Neural cell (in vitro differentiated cells): ENCODE measurements at regions not wholly inside any gene's neighbourhood (a gene's known extent, or its start where the extent isn't known, plus 50 kb on each side); places are given as distances from the start of the nearest gene placed in this dataset.

Source experiments
- H2AFZ ChIP-seq: fragments of 200-600, 300-800 bp; sonication (generic), shearing (Covaris generic); 2 replicates; pipeline ENCODE4 v1.6.0; 2014; ENCODE audit warnings: low read depth, mild to moderate bottlenecking, antibody characterized with exemption, low read length, moderate library complexity
- H3F3A ChIP-seq: fragments of 200-600 bp; shearing (Covaris generic); 2 replicates; pipeline ENCODE4 v1.6.1; 2016; ENCODE audit warnings: mild to moderate bottlenecking, moderate library complexity, mixed read lengths, antibody characterized with exemption, low read length; ENCODE audit not compliant: insufficient read depth, poor library complexity, severe bottlenecking
- H3K27ac ChIP-seq: fragments of 200-600, 300-800 bp; sonication (generic), shearing (Covaris generic); 2 replicates; pipeline ENCODE4 v1.5.1; 2014; ENCODE audit warnings: mild to moderate bottlenecking, low read length, moderate library complexity
- H3K27me3 ChIP-seq: fragments of 300-800, 200-600 bp; sonication (generic), shearing (Covaris generic); 2 replicates; pipeline ENCODE4 v1.6.0; 2014; ENCODE audit warnings: mild to moderate bottlenecking, low read depth, low read length, moderate library complexity; ENCODE audit not compliant: insufficient read depth
- H3K36me3 ChIP-seq: fragments of 300-800, 200-600 bp; sonication (generic), shearing (Covaris generic); 2 replicates; pipeline ENCODE4 v1.5.1; 2014; ENCODE audit warnings: mild to moderate bottlenecking, antibody characterized with exemption, low read length, moderate library complexity; ENCODE audit not compliant: insufficient read depth
- H3K4me2 ChIP-seq: fragments of 300-800, 200-600 bp; sonication (generic), shearing (Covaris generic); 2 replicates; pipeline ENCODE4 v1.6.0; 2014; ENCODE audit warnings: mild to moderate bottlenecking, low read length
- H3K4me3 ChIP-seq: fragments of 300-800, 200-600 bp; sonication (generic), shearing (Covaris generic); 2 replicates; pipeline ENCODE4 v1.5.1; 2014; ENCODE audit warnings: mild to moderate bottlenecking, low read length, moderate library complexity
- H3K79me2 ChIP-seq: fragments of 200-600 bp; shearing (Covaris generic); replicated peaks from 2 replicates; pipeline ENCODE4 v1.6.0; 2014; ENCODE audit warnings: mild to moderate bottlenecking, low read length, moderate library complexity; ENCODE audit not compliant: insufficient read depth
- H3K9ac ChIP-seq: fragments of 300-800, 200-600 bp; sonication (generic), shearing (Covaris generic); 2 replicates; pipeline ENCODE4 v1.6.1; 2016; ENCODE audit warnings: mild to moderate bottlenecking, low read length, mixed read lengths
- H3K9me2 ChIP-seq: fragments of 200-600 bp; shearing (Covaris generic); 2 replicates; pipeline ENCODE4 v1.6.1; 2016; ENCODE audit warnings: mild to moderate bottlenecking, low read length, mixed read lengths; ENCODE audit not compliant: insufficient read depth
- H3K9me3 ChIP-seq: fragments of 200-600, 300-800 bp; sonication (generic), shearing (Covaris generic); 2 replicates; pipeline ENCODE4 v1.6.1; 2016; ENCODE audit warnings: mild to moderate bottlenecking, mixed run types, low read length, moderate library complexity, mixed read lengths
- H4K20me1 ChIP-seq: fragments of 200-600 bp; shearing (Covaris generic); 2 replicates; pipeline ENCODE4 v1.6.1; 2016; ENCODE audit warnings: mild to moderate bottlenecking, mixed run types; ENCODE audit not compliant: insufficient read depth
- EP300 ChIP-seq: fragments of 450-650 bp; conservative IDR thresholded peaks from 2 replicates; pipeline ENCODE4 v1.6.1; 2014; ENCODE audit warnings: antibody characterized with exemption, mild to moderate bottlenecking, moderate library complexity; ENCODE audit not compliant: poor library complexity, severe bottlenecking
- EZH2 ChIP-seq: fragments of 200-600, 300-800 bp; shearing (Covaris generic), sonication (generic); IDR thresholded peaks from 2 replicates; pipeline ENCODE4 v1.6.1; 2014; ENCODE audit warnings: antibody characterized with exemption, low read length, borderline replicate concordance, mild to moderate bottlenecking; ENCODE audit not compliant: insufficient read depth, poor library complexity, severe bottlenecking
- MXI1 ChIP-seq: fragments of 450-650 bp; conservative IDR thresholded peaks from 2 replicates; pipeline ENCODE4 v1.6.1; 2014; ENCODE audit warnings: antibody characterized with exemption, mild to moderate bottlenecking; ENCODE audit not compliant: poor library complexity, severe bottlenecking
- POLR2AphosphoS5 ChIP-seq: IDR thresholded peaks from 2 replicates; pipeline ENCODE4 v1.6.1; 2012
- RAD21 ChIP-seq: fragments of 450-650 bp; conservative IDR thresholded peaks from 2 replicates; pipeline ENCODE4 v1.6.1; 2014; ENCODE audit warnings: antibody characterized with exemption, mild to moderate bottlenecking, moderate library complexity
- SMC3 ChIP-seq: fragments of 450-650 bp; conservative IDR thresholded peaks from 2 replicates; pipeline ENCODE4 v1.6.1; 2014; ENCODE audit warnings: antibody characterized with exemption, mild to moderate bottlenecking, moderate library complexity; ENCODE audit not compliant: poor library complexity
- TAF1 ChIP-seq: IDR thresholded peaks from 2 replicates; pipeline ENCODE4 v1.6.1; 2012; ENCODE audit warnings: low read depth
- TF ChIP-seq, protein P1 (sequence below): fragments of 450-650 bp; IDR thresholded peaks from 2 replicates; pipeline ENCODE4 v1.5.1; 2014; ENCODE audit warnings: antibody characterized with exemption, mild to moderate bottlenecking, moderate library complexity; ENCODE audit not compliant: poor library complexity, severe bottlenecking
- TF ChIP-seq, protein P2 (sequence below): IDR thresholded peaks from 2 replicates; pipeline ENCODE4 v1.6.1; 2012; ENCODE audit warnings: borderline replicate concordance

- no peaks in the 10 kb centered on the region for H3K79me2 ChIP-seq
- no peak overlapping the region for H3K4me3 ChIP-seq
- H3F3A ChIP-seq = no peaks in the 10 kb centered on the region
- TF ChIP-seq EP300 = no peak
- TF ChIP-seq, protein P1, sequence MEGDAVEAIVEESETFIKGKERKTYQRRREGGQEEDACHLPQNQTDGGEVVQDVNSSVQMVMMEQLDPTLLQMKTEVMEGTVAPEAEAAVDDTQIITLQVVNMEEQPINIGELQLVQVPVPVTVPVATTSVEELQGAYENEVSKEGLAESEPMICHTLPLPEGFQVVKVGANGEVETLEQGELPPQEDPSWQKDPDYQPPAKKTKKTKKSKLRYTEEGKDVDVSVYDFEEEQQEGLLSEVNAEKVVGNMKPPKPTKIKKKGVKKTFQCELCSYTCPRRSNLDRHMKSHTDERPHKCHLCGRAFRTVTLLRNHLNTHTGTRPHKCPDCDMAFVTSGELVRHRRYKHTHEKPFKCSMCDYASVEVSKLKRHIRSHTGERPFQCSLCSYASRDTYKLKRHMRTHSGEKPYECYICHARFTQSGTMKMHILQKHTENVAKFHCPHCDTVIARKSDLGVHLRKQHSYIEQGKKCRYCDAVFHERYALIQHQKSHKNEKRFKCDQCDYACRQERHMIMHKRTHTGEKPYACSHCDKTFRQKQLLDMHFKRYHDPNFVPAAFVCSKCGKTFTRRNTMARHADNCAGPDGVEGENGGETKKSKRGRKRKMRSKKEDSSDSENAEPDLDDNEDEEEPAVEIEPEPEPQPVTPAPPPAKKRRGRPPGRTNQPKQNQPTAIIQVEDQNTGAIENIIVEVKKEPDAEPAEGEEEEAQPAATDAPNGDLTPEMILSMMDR = no peak
- TF ChIP-seq POLR2AphosphoS5 = no peak
- TF ChIP-seq RAD21 = no peak
- no peak for TF ChIP-seq EZH2
- H3K9me3 ChIP-seq = no peaks in the 10 kb centered on the region
- no peaks in the 10 kb centered on the region for H4K20me1 ChIP-seq
- no peak overlapping the region for H3K9ac ChIP-seq
- H3K27ac ChIP-seq = no peak overlapping the region
- H2AFZ ChIP-seq = no peak overlapping the region
- no peak overlapping the region for H3K4me2 ChIP-seq
- H3K36me3 ChIP-seq = no peaks in the 10 kb centered on the region
- no peaks in the 10 kb centered on the region for H3K27me3 ChIP-seq
- H3K9me2 ChIP-seq = no peaks in the 10 kb centered on the region
Observed at GRCh38 chr10:9076066-9076465, 1021.6 kb downstream of the GATA3 start.

GRCh38 chr10:9081253-9081652 is 1026.8 kb downstream of the GATA3 start:
- Histone ChIP-seq H3F3A (no peaks in the 10 kb centered on the region), H4K20me1 (no peaks in the 10 kb centered on the region), H3K9me2 (no peaks in the 10 kb centered on the region), H3K27me3 (no peaks in the 10 kb centered on the region), H3K36me3 (no peaks in the 10 kb centered on the region), H2AFZ (no peak overlapping the region), H3K9ac (no peak overlapping the region), H3K4me2 (no peak overlapping the region), H3K4me3 (no peak overlapping the region), H3K9me3 (no peaks in the 10 kb centered on the region), H3K27ac (no peak overlapping the region), H3K79me2 (no peaks in the 10 kb centered on the region)
- TF ChIP-seq EP300 (no peak), POLR2AphosphoS5 (no peak), TAF1 (no peak), MXI1 (no peak), SMC3 (no peak), RAD21 (no peak)
- TF ChIP-seq, protein P1 = no peak
- TF ChIP-seq, protein P2, sequence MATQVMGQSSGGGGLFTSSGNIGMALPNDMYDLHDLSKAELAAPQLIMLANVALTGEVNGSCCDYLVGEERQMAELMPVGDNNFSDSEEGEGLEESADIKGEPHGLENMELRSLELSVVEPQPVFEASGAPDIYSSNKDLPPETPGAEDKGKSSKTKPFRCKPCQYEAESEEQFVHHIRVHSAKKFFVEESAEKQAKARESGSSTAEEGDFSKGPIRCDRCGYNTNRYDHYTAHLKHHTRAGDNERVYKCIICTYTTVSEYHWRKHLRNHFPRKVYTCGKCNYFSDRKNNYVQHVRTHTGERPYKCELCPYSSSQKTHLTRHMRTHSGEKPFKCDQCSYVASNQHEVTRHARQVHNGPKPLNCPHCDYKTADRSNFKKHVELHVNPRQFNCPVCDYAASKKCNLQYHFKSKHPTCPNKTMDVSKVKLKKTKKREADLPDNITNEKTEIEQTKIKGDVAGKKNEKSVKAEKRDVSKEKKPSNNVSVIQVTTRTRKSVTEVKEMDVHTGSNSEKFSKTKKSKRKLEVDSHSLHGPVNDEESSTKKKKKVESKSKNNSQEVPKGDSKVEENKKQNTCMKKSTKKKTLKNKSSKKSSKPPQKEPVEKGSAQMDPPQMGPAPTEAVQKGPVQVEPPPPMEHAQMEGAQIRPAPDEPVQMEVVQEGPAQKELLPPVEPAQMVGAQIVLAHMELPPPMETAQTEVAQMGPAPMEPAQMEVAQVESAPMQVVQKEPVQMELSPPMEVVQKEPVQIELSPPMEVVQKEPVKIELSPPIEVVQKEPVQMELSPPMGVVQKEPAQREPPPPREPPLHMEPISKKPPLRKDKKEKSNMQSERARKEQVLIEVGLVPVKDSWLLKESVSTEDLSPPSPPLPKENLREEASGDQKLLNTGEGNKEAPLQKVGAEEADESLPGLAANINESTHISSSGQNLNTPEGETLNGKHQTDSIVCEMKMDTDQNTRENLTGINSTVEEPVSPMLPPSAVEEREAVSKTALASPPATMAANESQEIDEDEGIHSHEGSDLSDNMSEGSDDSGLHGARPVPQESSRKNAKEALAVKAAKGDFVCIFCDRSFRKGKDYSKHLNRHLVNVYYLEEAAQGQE = no peak
